GM21619 (cell line): ENCODE measurements at regions not wholly inside any gene's neighbourhood (a gene's known extent, or its start where the extent isn't known, plus 50 kb on each side); places are given as distances from the start of the nearest gene placed in this dataset.

Experiments used
- ATAC-seq: cut with Tn5 transposase; IDR thresholded peaks from one replicate; pipeline ENCODE4 v1.9.1; 2021; ENCODE audit not compliant: unreplicated experiment

GRCh38 chr16:86632206-86632605, 53.9 kb downstream of the FOXL1 start:
- no peak for ATAC-seq

- ATAC-seq = no peak
Observed at GRCh38 chr16:86632944-86633343, 54.6 kb downstream of the FOXL1 start.

- no peak for ATAC-seq
Observed at GRCh38 chr16:86634292-86634691, 55.9 kb downstream of the FOXL1 start.

- ATAC-seq = no peak
Observed at GRCh38 chr16:86635176-86635876, 57.0 kb downstream of the FOXL1 start.

- no peak for ATAC-seq
Observed at GRCh38 chr16:86635926-86636325, 57.6 kb downstream of the FOXL1 start.

GRCh38 chr16:86637744-86638143, 59.4 kb downstream of the FOXL1 start:
- ATAC-seq = no peak

GRCh38 chr16:86638642-86639041, 60.3 kb downstream of the FOXL1 start:
- no peak for ATAC-seq

GRCh38 chr16:86639354-86639753, 61.0 kb downstream of the FOXL1 start:
- ATAC-seq = no peak

- ATAC-seq = no peak
Observed at GRCh38 chr16:86640265-86640843, 62.0 kb downstream of the FOXL1 start.

GRCh38 chr16:86642087-86642486, 63.7 kb downstream of the FOXL1 start:
- ATAC-seq = no peak

GRCh38 chr16:86643671-86644070, 65.3 kb downstream of the FOXL1 start:
- no peak for ATAC-seq

GRCh38 chr16:86647561-86647960, 69.2 kb downstream of the FOXL1 start:
- ATAC-seq = no peak

GRCh38 chr16:86649875-86650274, 71.5 kb downstream of the FOXL1 start:
- no peak for ATAC-seq

- ATAC-seq = no peak
Observed at GRCh38 chr16:86651013-86651627, 72.8 kb downstream of the FOXL1 start.

GRCh38 chr16:86651823-86652222, 73.5 kb downstream of the FOXL1 start:
- ATAC-seq = no peak

GRCh38 chr16:86653285-86654006, 75.1 kb downstream of the FOXL1 start:
- ATAC-seq = no peak

- ATAC-seq = no peak
Observed at GRCh38 chr16:86657972-86658371, 79.6 kb downstream of the FOXL1 start.

GRCh38 chr16:86660623-86661022, 82.3 kb downstream of the FOXL1 start:
- ATAC-seq = no peak

GRCh38 chr16:86661706-86662105, 83.4 kb downstream of the FOXL1 start:
- ATAC-seq = no peak

- no peak for ATAC-seq
Observed at GRCh38 chr16:86662195-86662594, 83.8 kb downstream of the FOXL1 start.

GRCh38 chr16:86662740-86663139, 84.4 kb downstream of the FOXL1 start:
- ATAC-seq = no peak
